ENCODE measurements at regions not wholly inside any gene's neighbourhood (a gene's known extent, or its start where the extent isn't known, plus 50 kb on each side); places are given as distances from the start of the nearest gene placed in this dataset.

DNA sequence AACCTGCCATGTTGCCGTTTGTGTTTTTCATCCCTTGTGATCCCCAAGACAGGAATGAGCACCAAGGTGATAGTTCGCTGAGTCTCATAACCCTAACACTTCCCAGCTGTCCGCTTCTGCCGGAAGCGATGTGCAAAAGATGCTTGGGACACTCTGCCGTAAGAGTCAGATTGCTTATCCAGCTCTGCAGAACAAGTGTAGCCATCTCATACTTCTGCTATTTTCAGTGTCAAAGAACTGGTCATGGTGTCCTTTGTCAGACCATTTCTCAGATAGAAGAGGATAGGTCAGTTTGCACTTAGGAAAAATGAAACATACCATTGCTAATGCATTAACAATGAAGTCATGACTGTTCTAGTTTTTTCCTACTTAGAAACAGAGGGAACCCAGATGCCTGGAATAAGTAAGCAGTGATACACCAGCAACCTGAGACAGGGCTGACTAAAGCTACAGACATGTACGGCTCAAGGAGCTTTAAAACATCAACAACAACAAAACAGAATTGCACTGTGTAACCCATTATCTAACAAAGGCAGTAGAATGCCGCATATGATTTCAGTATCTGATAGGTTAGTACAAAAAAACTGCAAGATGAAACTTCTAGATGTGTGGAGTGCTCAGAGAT, 134.0 kb upstream of the IL12A start:
- TF ChIP-seq POLR2AphosphoS5 (IDR thresholded peaks at IDR 0.05; ENCODE audit: low read depth), result no peak
- no peak for TF ChIP-seq CREB1 (CRISPR knock-in tag; IDR thresholded peaks at IDR 0.05; ENCODE audit: low read depth)
- TF ChIP-seq CTCF (conservative IDR thresholded peaks at IDR 0.05; ENCODE audit: low read depth in 2 of 2), result no peak
- TF ChIP-seq STAT1 (IDR thresholded peaks at IDR 0.05; ENCODE audit: unreplicated experiment), result no peak
- no peak for TF ChIP-seq REST (IDR thresholded peaks at IDR 0.05; ENCODE audit: unreplicated experiment)
- TF ChIP-seq EZH2phosphoT487 (IDR thresholded peaks at IDR 0.05; ENCODE audit: unreplicated experiment), result no peak
- no peak for TF ChIP-seq EZH2 (IDR thresholded peaks at IDR 0.05; ENCODE audit: low read depth, unreplicated experiment)
- no peak for TF ChIP-seq ZNF331 (CRISPR knock-in tag; IDR thresholded peaks at IDR 0.05; ENCODE audit: low read depth)
- no peak for TF ChIP-seq ZNF114 (CRISPR knock-in tag; IDR thresholded peaks at IDR 0.05)
- TF ChIP-seq JUNB (IDR thresholded peaks at IDR 0.05; ENCODE audit: unreplicated experiment), result no peak
